ENCODE measurements at regions not wholly inside any gene's neighbourhood (a gene's known extent, or its start where the extent isn't known, plus 50 kb on each side); places are given as distances from the start of the nearest gene placed in this dataset.

- no peak overlapping the region for H3K4me3 ChIP-seq (ENCODE audit: low read depth, low read length, poor library complexity, severe bottlenecking)
- H3K9me3 ChIP-seq (ENCODE audit: low read length): no peaks in the 10 kb centered on the region
- H3F3A ChIP-seq (ENCODE audit: insufficient read depth, low read length): no peaks in the 10 kb centered on the region
- H4K20me1 ChIP-seq (ENCODE audit: insufficient read depth, low read length): no peaks in the 10 kb centered on the region
- TF ChIP-seq EZH2 (IDR thresholded peaks at IDR 0.05; ENCODE audit: borderline replicate concordance, low read length): no peak
- TF ChIP-seq, protein P1, sequence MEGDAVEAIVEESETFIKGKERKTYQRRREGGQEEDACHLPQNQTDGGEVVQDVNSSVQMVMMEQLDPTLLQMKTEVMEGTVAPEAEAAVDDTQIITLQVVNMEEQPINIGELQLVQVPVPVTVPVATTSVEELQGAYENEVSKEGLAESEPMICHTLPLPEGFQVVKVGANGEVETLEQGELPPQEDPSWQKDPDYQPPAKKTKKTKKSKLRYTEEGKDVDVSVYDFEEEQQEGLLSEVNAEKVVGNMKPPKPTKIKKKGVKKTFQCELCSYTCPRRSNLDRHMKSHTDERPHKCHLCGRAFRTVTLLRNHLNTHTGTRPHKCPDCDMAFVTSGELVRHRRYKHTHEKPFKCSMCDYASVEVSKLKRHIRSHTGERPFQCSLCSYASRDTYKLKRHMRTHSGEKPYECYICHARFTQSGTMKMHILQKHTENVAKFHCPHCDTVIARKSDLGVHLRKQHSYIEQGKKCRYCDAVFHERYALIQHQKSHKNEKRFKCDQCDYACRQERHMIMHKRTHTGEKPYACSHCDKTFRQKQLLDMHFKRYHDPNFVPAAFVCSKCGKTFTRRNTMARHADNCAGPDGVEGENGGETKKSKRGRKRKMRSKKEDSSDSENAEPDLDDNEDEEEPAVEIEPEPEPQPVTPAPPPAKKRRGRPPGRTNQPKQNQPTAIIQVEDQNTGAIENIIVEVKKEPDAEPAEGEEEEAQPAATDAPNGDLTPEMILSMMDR (IDR thresholded peaks at IDR 0.05; ENCODE audit: low read length): no peak
- no peaks in the 10 kb centered on the region for H3K36me3 ChIP-seq (ENCODE audit: insufficient read depth, low read length)
- H3K9me2 ChIP-seq (ENCODE audit: low read depth, low read length): no peaks in the 10 kb centered on the region
- no peaks in the 10 kb centered on the region for H3K4me1 ChIP-seq (ENCODE audit: insufficient read depth, low read length, severe bottlenecking)
- H3K79me2 ChIP-seq (ENCODE audit: insufficient read depth, low read length): no peaks in the 10 kb centered on the region
- H3K27me3 ChIP-seq (ENCODE audit: insufficient read depth, low read length): no peaks in the 10 kb centered on the region
- H3K4me2 ChIP-seq (ENCODE audit: low read length): no peak overlapping the region
- H2AFZ ChIP-seq (ENCODE audit: low read length): no peak overlapping the region
- no peak overlapping the region for H3K9ac ChIP-seq (ENCODE audit: low read length)
- no peak overlapping the region for H3K27ac ChIP-seq (ENCODE audit: low read depth, low read length, poor library complexity, severe bottlenecking)
Measured at GRCh38 chr5:167286891-167287290, 1004.6 kb upstream of the WWC1 start.

DNA sequence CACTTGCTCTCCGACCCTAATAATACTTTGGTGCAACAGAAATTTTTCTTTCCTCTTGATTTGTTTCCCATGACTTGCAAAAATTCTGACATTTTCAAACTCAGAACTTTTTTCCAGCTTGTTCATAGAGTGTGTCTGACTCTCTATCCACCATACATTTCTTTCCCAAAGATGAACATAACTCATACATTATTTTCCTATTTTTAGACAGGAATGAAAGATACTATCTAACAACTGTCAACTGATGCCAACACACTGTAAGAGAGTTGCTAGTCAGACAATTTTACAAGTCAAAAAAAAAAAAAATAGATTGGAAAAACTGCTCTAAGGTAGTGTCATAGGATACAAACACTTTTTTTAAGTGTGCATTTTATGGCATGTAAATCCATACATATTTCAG lies 1001.0 kb upstream of the WWC1 start:
- H3K36me3 ChIP-seq (ENCODE audit: insufficient read depth, low read length): no peaks in the 10 kb centered on the region
- H3K9me2 ChIP-seq (ENCODE audit: low read depth, low read length): no peaks in the 10 kb centered on the region
- no peak overlapping the region for H2AFZ ChIP-seq (ENCODE audit: low read length)
- H3K79me2 ChIP-seq (ENCODE audit: insufficient read depth, low read length): no peaks in the 10 kb centered on the region
- H3K4me2 ChIP-seq (ENCODE audit: low read length): no peak overlapping the region
- no peak overlapping the region for H3K4me3 ChIP-seq (ENCODE audit: low read depth, low read length, poor library complexity, severe bottlenecking)
- no peaks in the 10 kb centered on the region for H3K27me3 ChIP-seq (ENCODE audit: insufficient read depth, low read length)
- no peaks in the 10 kb centered on the region for H3F3A ChIP-seq (ENCODE audit: insufficient read depth, low read length)
- TF ChIP-seq EZH2 (IDR thresholded peaks at IDR 0.05; ENCODE audit: borderline replicate concordance, low read length): no peak
- TF ChIP-seq, protein P1 (IDR thresholded peaks at IDR 0.05; ENCODE audit: low read length): no peak
- H3K27ac ChIP-seq (ENCODE audit: low read depth, low read length, poor library complexity, severe bottlenecking): no peak overlapping the region
- no peaks in the 10 kb centered on the region for H4K20me1 ChIP-seq (ENCODE audit: insufficient read depth, low read length)
- H3K9ac ChIP-seq (ENCODE audit: low read length): no peak overlapping the region
- H3K9me3 ChIP-seq (ENCODE audit: low read length): no peaks in the 10 kb centered on the region
- no peaks in the 10 kb centered on the region for H3K4me1 ChIP-seq (ENCODE audit: insufficient read depth, low read length, severe bottlenecking)

GRCh38 chr5:167294882-167295680 lies 996.4 kb upstream of the WWC1 start:
- no peaks in the 10 kb centered on the region for H3K9me2 ChIP-seq (ENCODE audit: low read depth, low read length)
- no peaks in the 10 kb centered on the region for H3K9me3 ChIP-seq (ENCODE audit: low read length)
- H3K4me3 ChIP-seq (ENCODE audit: low read depth, low read length, poor library complexity, severe bottlenecking): no peak overlapping the region
- no peaks in the 10 kb centered on the region for H4K20me1 ChIP-seq (ENCODE audit: insufficient read depth, low read length)
- H3K27ac ChIP-seq (ENCODE audit: low read depth, low read length, poor library complexity, severe bottlenecking): no peak overlapping the region
- H3F3A ChIP-seq (ENCODE audit: insufficient read depth, low read length): no peaks in the 10 kb centered on the region
- no peak overlapping the region for H3K4me2 ChIP-seq (ENCODE audit: low read length)
- H2AFZ ChIP-seq (ENCODE audit: low read length): no peak overlapping the region
- H3K79me2 ChIP-seq (ENCODE audit: insufficient read depth, low read length): no peaks in the 10 kb centered on the region
- H3K27me3 ChIP-seq (ENCODE audit: insufficient read depth, low read length): no peaks in the 10 kb centered on the region
- no peak overlapping the region for H3K9ac ChIP-seq (ENCODE audit: low read length)
- TF ChIP-seq, protein P1 (IDR thresholded peaks at IDR 0.05; ENCODE audit: low read length): no peak
- TF ChIP-seq EZH2 (IDR thresholded peaks at IDR 0.05; ENCODE audit: borderline replicate concordance, low read length): no peak
- no peaks in the 10 kb centered on the region for H3K36me3 ChIP-seq (ENCODE audit: insufficient read depth, low read length)
- no peaks in the 10 kb centered on the region for H3K4me1 ChIP-seq (ENCODE audit: insufficient read depth, low read length, severe bottlenecking)
